ENCODE measurements at regions not wholly inside any gene's neighbourhood (a gene's known extent, or its start where the extent isn't known, plus 50 kb on each side); places are given as distances from the start of the nearest gene placed in this dataset.

GRCh38 chr14:38143659-38144505, 63.8 kb upstream of the SSTR1 start:
- in situ Hi-C loops (cut with MboI; ENCODE audit: low pct_unique_long_range_greater_than_20kb, low sequenced_read_pairs): no loop called here
- no peak for DNase-seq

- no peak for DNase-seq
- in situ Hi-C loops (cut with MboI; ENCODE audit: low pct_unique_long_range_greater_than_20kb, low sequenced_read_pairs): no loop called here
These were observed 62.6 kb upstream of the SSTR1 start for GRCh38 chr14:38145142-38145541.

- in situ Hi-C loops (cut with MboI; ENCODE audit: low pct_unique_long_range_greater_than_20kb, low sequenced_read_pairs): no loop called here
- DNase-seq: no peak
These were observed 57.6 kb upstream of the SSTR1 start for GRCh38 chr14:38150075-38150474.

Data from KBM-7 (cell line).